HG03135 (cell line): ENCODE measurements at regions not wholly inside any gene's neighbourhood (a gene's known extent, or its start where the extent isn't known, plus 50 kb on each side); places are given as distances from the start of the nearest gene placed in this dataset.

Experiments used
- ATAC-seq: cut with Tn5 transposase; IDR thresholded peaks from one replicate; pipeline ENCODE4 v1.9.1; 2021; ENCODE audit warnings: mild to moderate bottlenecking, moderate library complexity; ENCODE audit not compliant: unreplicated experiment

DNA sequence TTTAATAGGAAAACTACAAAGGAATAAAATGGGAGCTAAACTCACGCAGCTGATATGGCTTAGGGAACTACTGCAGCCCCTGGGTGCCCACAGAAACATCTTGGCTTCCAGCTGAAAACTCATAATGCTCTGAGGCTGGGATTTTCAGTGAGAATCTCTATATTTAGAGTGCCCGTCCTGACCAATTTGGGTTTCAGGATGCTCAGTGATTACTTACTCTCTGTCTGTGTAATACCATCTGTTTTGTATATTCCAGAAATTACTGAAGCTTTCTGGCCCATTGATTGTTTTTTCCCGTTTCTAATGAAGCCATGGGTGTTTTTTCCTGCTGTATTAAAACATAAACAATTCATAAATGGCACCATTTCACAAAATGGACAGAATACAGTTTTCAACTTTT is 50.6 kb upstream of the ZNF385D start:
- ATAC-seq: no peak

- no peak for ATAC-seq
Measured at GRCh38 chr3:21803604-21804003, 52.6 kb upstream of the ZNF385D start.

DNA sequence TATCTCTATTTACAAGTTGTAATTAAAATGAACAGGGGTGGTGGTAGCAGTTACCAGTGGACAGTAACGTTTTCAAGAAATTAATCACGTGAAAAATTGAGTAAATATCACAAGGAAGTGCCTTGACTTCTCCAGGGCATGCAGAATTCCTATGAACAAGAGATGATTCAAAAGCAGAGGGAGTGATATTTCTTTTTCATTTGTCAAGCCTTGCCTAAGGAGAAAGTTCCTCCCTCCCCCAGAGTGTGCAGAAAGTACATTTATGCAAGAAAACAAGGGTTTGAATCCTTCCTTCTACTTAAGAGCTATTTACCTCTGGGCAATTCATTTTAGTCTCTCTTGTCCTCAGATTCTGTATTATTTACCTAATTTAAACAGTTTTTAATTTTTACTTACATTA is 53.3 kb upstream of the ZNF385D start:
- ATAC-seq: no peak

- ATAC-seq: no peak
Measured at GRCh38 chr3:21806733-21807132, 55.7 kb upstream of the ZNF385D start.

- ATAC-seq: no peak
Measured at GRCh38 chr3:21825684-21826083, 74.7 kb upstream of the ZNF385D start.

DNA sequence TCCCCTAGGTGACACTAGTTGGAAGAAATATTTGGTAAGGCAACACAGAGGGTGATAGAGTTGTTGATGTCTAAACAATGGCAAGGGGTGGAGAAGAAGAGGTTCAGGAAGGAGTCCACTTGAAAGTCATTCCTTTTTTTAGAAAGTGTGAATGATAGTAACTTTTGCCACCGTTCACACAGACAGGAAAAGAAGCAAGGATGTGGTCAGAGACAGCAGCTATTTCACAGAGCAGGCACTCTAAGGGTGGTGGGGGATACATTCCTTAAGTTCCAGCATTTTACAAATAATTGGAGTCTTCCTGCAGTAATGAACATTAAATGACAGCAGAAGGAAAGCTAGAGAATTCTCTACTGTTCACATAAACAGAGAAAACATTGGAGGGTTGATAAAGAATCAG is 75.4 kb upstream of the ZNF385D start:
- no peak for ATAC-seq

DNA sequence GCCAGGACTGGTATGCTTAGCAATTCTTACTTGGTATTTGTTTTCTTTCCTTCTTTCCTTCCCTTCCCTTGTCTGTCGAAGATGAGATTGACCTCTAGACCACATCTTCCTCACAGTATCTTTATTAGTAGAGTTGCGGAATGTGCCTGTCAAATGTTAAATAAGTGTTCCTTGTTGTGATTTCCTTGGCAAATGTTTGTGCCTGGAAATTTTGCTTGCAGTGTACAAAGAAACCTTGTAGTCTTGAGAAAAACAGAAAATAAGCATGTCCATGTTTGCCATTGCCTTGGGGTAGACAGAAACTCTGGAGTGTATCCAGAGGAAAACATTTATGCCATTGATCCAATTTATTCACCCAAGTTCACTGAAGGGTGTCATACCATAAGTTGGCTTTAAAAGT is 79.5 kb upstream of the ZNF385D start:
- no peak for ATAC-seq

GRCh38 chr3:21835264-21835663 is 84.3 kb upstream of the ZNF385D start:
- no peak for ATAC-seq

GRCh38 chr3:21836227-21836626 is 85.2 kb upstream of the ZNF385D start:
- ATAC-seq: no peak

- ATAC-seq: no peak
Measured at GRCh38 chr3:21839176-21839575, 88.2 kb upstream of the ZNF385D start.

GRCh38 chr3:21839592-21839991 is 88.6 kb upstream of the ZNF385D start:
- ATAC-seq: no peak

DNA sequence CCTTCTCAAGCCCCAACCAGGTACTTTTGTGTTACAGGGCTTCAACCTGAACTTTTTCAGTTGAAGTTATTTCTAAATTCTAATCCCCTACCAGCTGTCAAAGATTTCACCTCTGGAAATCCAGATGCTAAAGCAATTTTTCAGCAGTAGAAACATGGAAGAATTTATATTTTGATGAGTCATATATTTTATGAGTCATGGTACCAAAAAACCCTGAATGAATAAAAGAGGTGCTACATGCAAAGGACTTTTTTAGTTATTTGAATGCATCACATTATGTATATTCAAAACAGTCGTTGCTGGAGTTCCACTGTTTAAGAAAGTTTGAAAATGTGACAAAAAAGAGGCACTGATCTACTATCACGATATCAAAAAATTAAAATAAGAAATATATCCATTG is 96.0 kb upstream of the ZNF385D start:
- ATAC-seq: no peak

DNA sequence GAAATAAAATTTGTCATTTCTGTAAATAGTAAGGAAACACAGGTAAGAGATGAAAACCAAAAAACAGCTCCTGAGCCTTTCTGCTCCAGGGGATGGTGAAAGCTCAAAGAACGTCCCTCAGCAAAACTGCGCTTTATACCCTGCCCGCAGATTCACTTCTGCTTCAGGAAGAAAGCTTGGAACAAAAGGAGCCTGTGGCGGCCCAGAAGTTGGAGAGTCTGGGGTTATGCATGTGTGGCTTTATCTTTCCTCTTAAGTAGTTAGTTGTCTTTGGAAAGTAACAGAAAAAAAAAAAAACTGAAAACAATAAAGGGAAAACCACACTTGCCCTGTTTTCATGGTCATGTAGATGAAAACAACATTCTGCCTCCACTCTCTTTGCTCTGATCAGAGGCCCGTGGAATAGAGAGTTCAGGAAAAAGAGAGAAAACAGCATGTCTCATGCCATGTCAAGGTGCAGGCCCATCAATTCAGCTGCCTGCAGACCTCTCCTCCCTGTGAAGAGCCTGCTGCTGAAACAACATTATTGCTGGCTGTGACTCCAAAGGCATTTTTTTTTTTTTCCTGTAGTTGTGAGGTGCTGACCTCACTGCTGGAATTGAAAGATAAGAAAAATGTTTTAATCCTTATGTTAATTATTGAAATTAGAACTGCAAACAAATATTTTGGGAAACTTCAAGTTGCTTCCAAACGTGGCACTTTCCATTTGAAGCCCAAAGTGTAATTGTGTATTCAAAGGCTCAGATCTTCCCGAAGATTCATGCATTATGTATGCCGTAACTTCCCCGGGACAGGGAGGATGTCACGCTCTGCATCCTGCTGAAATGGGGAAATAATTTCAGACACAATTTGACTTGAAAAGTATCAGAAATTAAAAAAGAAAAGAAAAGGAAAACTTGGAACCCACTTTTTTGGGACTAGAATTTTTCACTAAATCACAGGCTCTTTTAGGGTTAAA is 108.4 kb upstream of the ZNF385D start:
- ATAC-seq: no peak

DNA sequence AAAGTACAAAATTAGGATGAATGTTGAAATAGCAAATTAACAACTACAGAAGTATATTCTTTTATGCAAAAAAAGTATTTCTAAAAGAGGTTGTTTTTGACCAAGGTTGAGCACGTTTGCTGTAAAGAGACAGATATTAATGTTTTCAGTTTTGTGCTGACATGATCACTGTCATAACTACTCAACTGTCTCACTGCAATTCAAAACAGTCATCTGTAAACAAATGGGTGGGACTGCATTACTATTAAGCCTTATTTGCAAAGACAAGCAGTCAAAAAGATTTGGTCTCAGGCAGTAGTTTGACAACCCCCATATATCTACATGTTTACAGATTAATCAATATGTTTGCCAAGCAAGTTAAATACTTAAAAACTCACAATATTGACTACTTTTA is 109.1 kb upstream of the ZNF385D start:
- ATAC-seq: no peak

GRCh38 chr3:21860657-21861056 is 109.6 kb upstream of the ZNF385D start:
- ATAC-seq: no peak

- no peak for ATAC-seq
Measured at GRCh38 chr3:21876782-21877181, 125.8 kb upstream of the ZNF385D start.

- no peak for ATAC-seq
Measured at GRCh38 chr3:21877214-21877754, 126.3 kb upstream of the ZNF385D start.

GRCh38 chr3:21879184-21879886 is 128.3 kb upstream of the ZNF385D start:
- no peak for ATAC-seq

- no peak for ATAC-seq
Measured at GRCh38 chr3:21888656-21889055, 137.6 kb upstream of the ZNF385D start.

- ATAC-seq: no peak
Measured at GRCh38 chr3:21889166-21889565, 138.2 kb upstream of the ZNF385D start.

GRCh38 chr3:21892104-21892503 is 141.1 kb upstream of the ZNF385D start:
- ATAC-seq: no peak

DNA sequence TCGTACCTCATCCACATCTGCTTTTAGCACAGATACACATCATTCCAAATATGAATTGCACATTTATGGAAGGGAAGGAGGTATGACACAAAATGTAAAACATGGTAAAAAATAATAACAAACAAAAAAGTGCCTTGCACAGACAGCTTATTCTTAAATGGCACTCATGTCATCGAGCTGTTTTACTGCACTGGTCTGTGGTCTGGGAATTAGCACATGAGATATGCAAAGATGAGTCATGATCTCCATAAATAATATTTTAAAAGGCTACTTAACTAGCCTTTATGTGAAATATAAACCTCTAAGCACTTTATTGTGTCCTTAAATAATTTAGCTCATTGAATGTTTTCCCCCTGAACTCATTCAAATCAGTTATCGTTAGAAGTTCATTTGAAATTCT is 142.2 kb upstream of the ZNF385D start:
- no peak for ATAC-seq
